SH-SY5Y (cell line): ENCODE measurements at regions not wholly inside any gene's neighbourhood (a gene's known extent, or its start where the extent isn't known, plus 50 kb on each side); places are given as distances from the start of the nearest gene placed in this dataset.

ENCODE experiments used
- GATA2 ChIP-seq: IDR thresholded peaks from 2 replicates; pipeline ENCODE4 v1.6.1; 2011; ENCODE audit warnings: mild to moderate bottlenecking, low read depth, low read length
- GATA3 ChIP-seq: IDR thresholded peaks from 2 replicates; pipeline ENCODE4 v1.6.1; 2011; ENCODE audit warnings: low read depth, mild to moderate bottlenecking, low read length, moderate library complexity

DNA sequence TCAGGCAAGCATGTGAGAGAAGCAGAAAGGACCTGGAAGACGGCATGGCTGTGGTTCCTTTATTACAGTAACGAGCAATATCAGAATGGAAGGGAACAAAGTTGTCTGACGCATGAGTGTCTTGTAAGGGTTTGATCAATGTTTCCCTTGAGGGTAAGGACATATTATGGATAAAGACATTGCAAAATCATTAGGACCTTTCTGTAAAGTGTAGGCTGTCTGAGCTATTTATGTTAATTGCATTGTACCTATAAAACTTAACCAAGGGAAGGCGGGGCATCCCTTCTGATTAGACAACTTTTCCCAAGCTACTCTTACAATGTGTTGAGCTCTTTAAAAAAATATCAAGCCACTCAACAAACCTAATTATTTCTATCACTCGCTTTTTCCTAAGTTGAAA is 112.2 kb upstream of the JADE1 start:
- TF ChIP-seq GATA3: no peak
- no peak for TF ChIP-seq GATA2
